CD4-positive, alpha-beta T cell treated with Interleukin-1 beta for 1 hour (primary cell): ENCODE measurements at regions not wholly inside any gene's neighbourhood (a gene's known extent, or its start where the extent isn't known, plus 50 kb on each side); places are given as distances from the start of the nearest gene placed in this dataset.

ENCODE experiments used
- DNase-seq, 2 donors: peaks; one replicate each; pipeline ENCODE4 v3.0.0-alpha.2; 2020 to 2022

- DNase-seq, result no peak
Measured at GRCh38 chr7:118580743-118581382, 356.4 kb downstream of the ANKRD7 start.

- no peak for DNase-seq
Measured at GRCh38 chr7:118583641-118584040, 359.1 kb downstream of the ANKRD7 start.

DNA sequence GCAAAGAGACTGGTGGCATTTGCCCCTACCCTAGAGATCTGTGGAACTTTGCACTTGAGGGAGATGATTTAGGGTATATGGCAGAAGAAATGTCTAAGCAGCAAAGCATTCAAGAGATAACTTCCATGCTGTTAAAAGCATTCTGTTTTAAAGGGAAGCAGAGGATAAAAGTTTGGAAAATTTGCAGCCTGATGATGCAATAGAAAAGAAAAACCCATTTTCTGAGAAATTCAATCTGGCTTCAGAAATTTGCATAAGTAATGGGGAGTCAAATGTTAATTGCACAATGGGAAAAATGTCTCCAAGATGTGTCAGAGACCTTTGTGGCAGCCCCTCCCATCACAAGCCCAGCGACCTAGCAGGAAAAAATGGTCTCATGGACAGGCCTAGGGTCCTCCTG, 361.7 kb downstream of the ANKRD7 start:
- DNase-seq, result no peak

GRCh38 chr7:118590107-118590506, 365.6 kb downstream of the ANKRD7 start:
- no peak for DNase-seq

DNA sequence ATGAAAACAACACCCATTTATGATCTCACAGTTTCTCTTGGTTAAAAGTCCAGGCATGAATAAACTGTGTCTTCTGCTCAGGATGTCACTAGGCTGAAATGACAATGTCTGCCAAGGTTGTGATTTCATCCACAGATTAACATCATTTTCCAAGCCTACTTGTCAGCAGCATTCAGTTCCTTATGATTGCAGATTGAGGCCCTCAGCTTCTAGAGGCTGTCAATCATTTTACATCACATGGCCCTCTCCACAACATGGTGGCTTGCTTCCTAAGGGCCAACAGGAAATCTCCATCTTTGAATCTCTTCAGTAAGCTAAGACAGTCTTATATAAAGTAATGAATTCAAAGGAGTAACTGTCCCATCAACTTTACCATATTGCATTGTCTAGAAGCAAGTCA, 377.6 kb downstream of the ANKRD7 start:
- no peak for DNase-seq

DNA sequence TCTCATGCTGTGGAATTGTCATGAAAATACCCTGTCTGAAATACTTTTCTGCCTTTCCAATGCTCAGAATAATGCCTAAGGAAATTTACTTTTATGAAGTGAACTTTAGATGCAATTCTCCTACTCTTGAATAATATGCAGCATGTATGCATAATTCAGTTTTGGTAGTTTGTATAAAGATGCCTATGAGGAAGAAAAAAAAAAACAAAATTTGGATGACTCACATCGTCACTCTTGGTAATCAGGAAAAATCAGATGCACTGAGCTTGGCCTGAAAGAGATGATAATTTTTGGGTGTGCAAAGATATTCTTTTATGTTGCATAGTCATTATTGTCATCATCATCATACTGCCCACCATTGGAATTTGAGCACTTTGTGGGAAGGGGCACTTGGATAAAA, 382.1 kb downstream of the ANKRD7 start:
- no peak for DNase-seq

- DNase-seq, result no peak
Measured at GRCh38 chr7:118609207-118609606, 384.7 kb downstream of the ANKRD7 start.

DNA sequence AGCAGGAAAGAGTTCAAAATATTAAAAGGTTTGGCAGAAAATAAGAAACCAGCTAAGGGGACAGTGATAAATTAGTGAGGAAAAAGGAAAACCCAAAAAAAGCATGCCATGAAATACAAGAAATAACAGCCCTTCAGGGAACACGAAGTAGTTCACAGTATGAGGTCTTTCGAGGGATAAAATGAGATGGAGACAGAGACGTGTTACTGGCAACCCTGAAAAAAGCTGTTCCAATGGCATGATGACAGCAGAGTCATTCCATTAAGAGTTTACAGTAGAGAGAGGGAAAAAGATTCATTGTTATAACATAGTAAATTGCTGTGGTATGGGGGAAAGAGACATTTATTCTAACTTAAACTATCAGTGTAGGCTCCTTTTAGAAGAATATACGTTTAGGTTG, 391.2 kb downstream of the ANKRD7 start:
- no peak for DNase-seq

DNA sequence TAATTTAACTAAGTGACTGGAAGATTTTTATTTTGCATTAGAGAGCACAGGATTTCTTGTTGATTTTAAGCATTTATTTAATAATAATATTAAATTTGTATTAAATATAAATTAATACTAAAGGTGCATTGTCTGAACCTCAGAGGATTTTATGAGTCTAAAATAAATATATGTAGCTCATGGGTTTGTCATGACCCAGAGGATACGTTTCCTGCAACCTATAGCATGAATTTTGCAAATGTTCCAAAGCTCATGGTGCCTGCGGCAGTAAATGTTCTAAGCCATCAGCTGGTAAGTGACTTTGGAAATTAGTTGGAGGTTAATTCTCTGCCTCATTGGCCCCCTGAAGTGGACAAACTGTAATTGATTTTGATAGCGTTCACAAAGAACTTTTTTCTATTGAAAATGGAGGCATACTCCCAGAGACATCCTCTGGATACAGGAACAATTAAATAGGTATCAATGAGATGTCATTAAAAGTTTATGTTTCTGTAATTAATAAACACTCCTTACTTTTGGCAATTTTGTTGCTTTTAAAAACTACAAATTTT, 397.4 kb downstream of the ANKRD7 start:
- no peak for DNase-seq

DNA sequence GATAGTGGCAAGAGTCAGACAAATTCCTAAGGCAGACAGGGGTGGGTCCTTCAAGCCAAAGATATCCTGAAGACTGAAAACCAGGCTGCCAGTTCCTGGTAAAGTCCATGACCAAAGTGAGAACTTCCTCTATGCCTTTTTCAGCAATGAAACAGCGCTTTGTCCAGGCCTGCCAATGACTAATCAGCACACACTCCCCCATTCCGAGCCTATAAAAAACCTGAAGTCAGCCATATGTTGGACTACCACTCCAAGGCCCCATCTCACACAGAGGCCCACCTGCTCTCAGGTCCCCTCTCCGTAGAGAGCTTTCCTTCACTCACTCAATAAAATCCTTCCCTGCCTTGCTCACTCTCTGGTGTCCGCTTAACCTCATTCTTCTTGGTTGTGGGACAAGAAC, 402.2 kb downstream of the ANKRD7 start:
- no peak for DNase-seq

- DNase-seq, result no peak
Measured at GRCh38 chr7:118627467-118627866, 403.0 kb downstream of the ANKRD7 start.

- no peak for DNase-seq
Measured at GRCh38 chr7:118629898-118630438, 405.5 kb downstream of the ANKRD7 start.

- no peak for DNase-seq
Measured at GRCh38 chr7:118642396-118642795, 417.9 kb downstream of the ANKRD7 start.

DNA sequence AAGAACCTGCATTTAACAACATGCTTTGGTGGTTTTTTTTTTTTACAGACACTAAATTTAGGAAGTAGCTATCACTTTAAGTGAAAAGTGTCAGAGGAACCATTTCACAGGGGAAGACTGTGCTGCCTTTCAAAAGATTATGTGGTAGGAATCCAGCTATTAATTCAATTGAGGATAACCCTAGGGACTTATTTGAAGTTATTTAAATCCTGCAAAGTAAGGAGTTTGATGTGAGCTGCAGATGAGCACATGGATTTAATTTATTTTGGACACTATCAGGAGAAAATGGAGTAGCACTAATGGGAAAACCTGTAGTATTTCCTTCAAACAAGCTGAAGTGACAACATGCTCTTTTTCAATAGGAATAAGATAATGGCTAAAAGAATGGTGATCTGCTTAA, 419.8 kb downstream of the ANKRD7 start:
- DNase-seq, result no peak

DNA sequence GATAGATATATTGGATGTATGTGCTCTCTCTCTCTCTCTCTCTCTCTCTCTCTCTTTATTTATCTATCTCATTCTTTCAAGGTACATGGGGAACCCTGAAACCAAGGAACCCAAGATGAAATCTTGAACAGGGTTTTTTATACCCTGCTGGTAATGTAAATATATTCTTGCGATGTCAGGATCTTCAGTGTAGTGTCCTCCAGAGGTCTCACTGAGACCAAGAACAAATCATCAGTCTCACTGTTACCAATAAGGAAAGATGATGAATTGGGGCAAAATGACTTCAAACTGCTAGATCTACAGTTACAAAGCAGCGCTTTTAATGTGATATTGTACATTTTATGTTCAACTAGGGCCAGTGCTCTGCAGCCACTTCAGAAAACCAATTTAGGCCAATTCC, 423.5 kb downstream of the ANKRD7 start:
- DNase-seq, result no peak

DNA sequence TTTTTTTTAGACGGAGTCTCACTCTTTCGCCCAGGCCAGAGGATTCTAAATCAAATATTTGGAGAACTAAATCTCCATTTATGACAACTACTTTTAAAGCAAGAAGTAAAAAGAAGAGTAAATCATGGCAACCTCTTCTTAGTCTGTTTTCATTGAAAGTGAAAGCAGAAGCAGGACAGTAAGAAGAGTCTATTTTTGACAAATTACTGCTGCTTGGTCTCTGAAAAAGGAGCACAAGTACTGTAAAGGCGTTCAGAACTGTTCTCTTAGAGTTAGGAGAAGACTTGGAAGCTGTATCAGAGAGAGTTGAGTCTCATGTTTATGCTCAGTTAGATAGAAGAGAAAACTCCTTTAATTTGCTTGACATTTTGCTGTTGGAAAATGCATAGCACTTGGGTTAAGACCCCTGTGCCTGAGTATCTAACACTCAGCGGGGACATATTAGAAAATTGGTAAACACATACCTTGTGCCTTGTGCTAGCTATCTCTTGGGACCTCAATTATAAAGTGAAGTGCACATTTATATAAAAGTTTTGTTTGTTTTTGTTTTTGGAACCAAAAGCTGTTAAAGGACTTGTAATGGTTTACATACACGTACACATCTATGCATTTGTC, 433.0 kb downstream of the ANKRD7 start:
- DNase-seq, result no peak

DNA sequence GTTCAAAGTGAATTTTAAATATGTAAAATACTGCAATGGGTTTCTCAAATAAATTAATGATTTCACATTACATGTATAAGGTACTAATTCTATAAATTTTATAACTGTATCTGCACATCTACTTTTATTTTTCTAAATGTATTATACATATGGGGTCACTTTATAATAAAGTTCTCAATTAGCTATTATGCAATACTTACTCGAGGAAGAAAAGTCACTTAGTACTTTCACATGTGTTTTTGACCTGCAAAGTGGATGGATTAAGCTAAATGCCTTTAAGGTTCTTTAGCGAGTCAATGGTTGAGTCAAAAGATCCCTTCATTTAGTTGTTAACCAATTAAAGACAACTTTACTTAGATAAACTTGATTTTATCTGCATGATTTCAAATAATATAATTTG, 437.8 kb downstream of the ANKRD7 start:
- no peak for DNase-seq

DNA sequence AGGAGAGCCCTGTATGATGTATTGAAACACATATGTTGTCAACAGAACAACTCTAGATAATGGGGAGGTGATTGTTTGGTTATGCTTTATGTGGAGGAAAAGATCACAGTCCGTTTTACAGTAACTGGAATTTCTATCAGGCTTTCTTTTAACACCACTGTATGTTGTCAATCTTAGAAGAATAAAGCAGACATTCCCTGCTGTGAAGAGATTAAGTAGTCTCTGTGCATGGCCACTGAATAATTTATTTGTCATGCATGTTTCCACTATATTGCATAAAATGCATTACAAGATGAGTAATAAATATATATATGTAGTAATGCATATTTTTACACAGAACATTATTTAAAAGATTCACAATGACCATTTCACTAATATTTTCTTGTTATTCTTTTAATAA, 440.0 kb downstream of the ANKRD7 start:
- no peak for DNase-seq

GRCh38 chr7:118671149-118671548, 446.6 kb downstream of the ANKRD7 start:
- no peak for DNase-seq

GRCh38 chr7:118684796-118685195, 460.3 kb downstream of the ANKRD7 start:
- no peak for DNase-seq

DNA sequence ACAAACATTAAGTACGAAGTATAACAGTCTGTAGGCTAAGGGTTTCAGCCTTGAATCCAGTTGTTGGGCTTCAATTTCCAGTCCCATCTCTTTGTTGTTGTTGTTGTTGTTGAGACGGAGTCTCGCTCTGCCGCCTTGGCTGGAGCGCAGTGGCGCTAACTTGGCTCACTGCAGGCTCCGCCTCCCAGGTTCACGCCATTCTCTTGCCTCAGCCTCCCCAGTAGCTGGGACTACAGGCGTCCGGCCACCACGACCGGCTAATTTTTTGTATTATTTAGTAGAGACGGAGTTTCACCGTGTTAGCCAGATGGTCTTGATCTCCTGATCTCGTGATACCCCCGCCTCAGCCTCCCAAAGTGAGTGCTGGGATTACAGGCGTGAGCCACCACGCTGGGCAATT, 464.9 kb downstream of the ANKRD7 start:
- DNase-seq, result no peak

- DNase-seq, result no peak
Measured at GRCh38 chr7:118696879-118697278, 472.4 kb downstream of the ANKRD7 start.

- no peak for DNase-seq
Measured at GRCh38 chr7:118699222-118699621, 474.7 kb downstream of the ANKRD7 start.

- no peak for DNase-seq
Measured at GRCh38 chr7:118708741-118709140, 484.2 kb downstream of the ANKRD7 start.

- no peak for DNase-seq
Measured at GRCh38 chr7:118711688-118712087, 487.2 kb downstream of the ANKRD7 start.
